ENCODE measurements at regions not wholly inside any gene's neighbourhood (a gene's known extent, or its start where the extent isn't known, plus 50 kb on each side); places are given as distances from the start of the nearest gene placed in this dataset.

DNA sequence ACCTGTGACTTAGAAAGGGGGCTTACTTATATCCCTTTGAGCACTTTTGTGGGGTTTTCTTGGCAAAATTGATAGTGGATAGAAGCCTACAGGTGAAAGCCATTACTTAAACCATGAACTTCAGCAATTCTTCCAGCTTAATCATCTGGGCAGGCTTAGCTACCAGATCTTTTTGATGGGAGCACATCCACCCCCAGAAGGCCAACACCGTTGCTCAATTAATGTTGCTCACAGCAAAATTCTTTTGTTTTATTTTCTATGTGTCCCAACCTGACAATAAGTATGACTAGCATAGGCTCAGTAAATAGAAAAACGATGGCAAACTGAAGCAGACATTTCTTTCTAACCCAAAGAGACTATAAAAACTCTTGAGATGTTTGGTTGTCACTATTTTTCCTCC is 269.4 kb upstream of the TCF4 start:
- TF ChIP-seq, protein P1, sequence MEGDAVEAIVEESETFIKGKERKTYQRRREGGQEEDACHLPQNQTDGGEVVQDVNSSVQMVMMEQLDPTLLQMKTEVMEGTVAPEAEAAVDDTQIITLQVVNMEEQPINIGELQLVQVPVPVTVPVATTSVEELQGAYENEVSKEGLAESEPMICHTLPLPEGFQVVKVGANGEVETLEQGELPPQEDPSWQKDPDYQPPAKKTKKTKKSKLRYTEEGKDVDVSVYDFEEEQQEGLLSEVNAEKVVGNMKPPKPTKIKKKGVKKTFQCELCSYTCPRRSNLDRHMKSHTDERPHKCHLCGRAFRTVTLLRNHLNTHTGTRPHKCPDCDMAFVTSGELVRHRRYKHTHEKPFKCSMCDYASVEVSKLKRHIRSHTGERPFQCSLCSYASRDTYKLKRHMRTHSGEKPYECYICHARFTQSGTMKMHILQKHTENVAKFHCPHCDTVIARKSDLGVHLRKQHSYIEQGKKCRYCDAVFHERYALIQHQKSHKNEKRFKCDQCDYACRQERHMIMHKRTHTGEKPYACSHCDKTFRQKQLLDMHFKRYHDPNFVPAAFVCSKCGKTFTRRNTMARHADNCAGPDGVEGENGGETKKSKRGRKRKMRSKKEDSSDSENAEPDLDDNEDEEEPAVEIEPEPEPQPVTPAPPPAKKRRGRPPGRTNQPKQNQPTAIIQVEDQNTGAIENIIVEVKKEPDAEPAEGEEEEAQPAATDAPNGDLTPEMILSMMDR (IDR thresholded peaks at IDR 0.05; ENCODE audit: insufficient read depth, low read depth, low read length), result no peak
- no peak for DNase-seq (ENCODE audit: low read depth)
- no peak overlapping the region for H3K4me3 ChIP-seq (ENCODE audit: low read depth, low read length)

DNA sequence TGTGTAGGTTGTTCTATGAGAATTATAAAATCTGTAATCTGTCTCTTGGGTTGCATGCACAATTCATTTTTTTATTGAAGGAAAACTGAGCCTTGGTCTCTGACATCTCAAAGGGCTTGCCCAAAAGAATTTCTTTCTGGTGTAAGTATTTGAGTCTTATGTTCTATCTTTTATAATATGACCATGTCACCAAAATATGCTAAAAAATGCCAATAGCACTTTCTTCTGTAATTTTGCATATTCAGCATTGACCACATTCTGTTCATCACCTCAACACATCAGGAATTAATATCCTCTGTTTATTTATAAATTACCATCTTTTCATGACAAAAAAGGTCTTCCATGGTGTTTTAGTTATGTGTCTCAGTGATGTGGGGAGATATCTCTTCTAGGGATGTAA is 268.7 kb upstream of the TCF4 start:
- H3K4me3 ChIP-seq (ENCODE audit: low read depth, low read length), result no peak overlapping the region
- TF ChIP-seq, protein P1 (IDR thresholded peaks at IDR 0.05; ENCODE audit: insufficient read depth, low read depth, low read length), result no peak
- no peak for DNase-seq (ENCODE audit: low read depth)

DNA sequence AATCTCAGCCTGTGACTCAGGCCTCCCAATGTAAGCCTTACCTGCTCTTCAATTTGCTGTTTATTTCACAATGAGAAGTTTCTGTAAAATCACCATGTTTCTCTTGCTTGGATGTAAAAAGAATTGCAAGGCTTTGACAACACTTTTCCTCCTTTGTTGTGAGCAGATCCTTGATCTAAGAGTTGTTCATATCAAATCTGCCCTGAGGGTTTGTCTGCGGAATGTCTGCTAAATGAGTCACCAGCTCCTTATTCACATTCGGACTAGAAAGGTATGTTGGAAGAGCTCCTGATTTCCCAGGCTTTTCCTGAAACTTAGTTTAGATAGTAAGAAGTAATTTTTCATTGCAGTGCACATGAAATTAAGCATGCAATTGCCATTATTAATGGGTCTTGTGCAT is 268.2 kb upstream of the TCF4 start:
- DNase-seq (ENCODE audit: low read depth), result peak; percentile 75
- TF ChIP-seq, protein P1 (IDR thresholded peaks at IDR 0.05; ENCODE audit: insufficient read depth, low read depth, low read length), result no peak
- H3K4me3 ChIP-seq (ENCODE audit: low read depth, low read length), result no peak overlapping the region

GRCh38 chr18:55853268-55853667 is 265.3 kb upstream of the TCF4 start:
- H3K4me3 ChIP-seq (ENCODE audit: low read depth, low read length), result no peak overlapping the region
- DNase-seq (ENCODE audit: low read depth), result no peak
- TF ChIP-seq, protein P1 (IDR thresholded peaks at IDR 0.05; ENCODE audit: insufficient read depth, low read depth, low read length), result no peak

DNA sequence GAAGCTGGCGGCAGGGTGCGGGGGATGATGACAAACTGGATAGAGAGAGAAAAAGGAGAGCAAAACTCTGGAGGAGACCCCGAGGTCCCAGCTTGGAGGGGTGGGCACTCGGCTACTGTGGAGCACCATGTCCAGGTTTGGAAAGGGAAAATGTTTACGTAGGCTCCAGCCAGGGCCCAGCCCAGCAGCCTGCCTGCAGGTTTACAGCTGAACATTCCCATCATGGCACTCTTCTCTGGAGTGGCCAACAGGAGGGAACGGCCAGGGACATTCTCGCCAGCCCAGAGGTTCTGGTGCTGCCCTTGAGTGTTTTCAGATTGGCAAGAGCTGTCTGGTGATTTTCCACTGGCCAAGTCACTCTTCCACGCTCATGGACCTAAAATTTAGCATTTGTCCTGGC is 262.9 kb upstream of the TCF4 start:
- no peak for DNase-seq (ENCODE audit: low read depth)
- no peak overlapping the region for H3K4me3 ChIP-seq (ENCODE audit: low read depth, low read length)
- TF ChIP-seq, protein P1 (IDR thresholded peaks at IDR 0.05; ENCODE audit: insufficient read depth, low read depth, low read length), result no peak

- no peak overlapping the region for H3K4me3 ChIP-seq (ENCODE audit: low read depth, low read length)
- TF ChIP-seq, protein P1 (IDR thresholded peaks at IDR 0.05; ENCODE audit: insufficient read depth, low read depth, low read length), result no peak
- no peak for DNase-seq (ENCODE audit: low read depth)
These were observed 261.4 kb upstream of the TCF4 start for GRCh38 chr18:55849391-55849790.

GRCh38 chr18:55847960-55848359 is 260.0 kb upstream of the TCF4 start:
- no peak overlapping the region for H3K4me3 ChIP-seq (ENCODE audit: low read depth, low read length)
- DNase-seq (ENCODE audit: low read depth), result no peak
- TF ChIP-seq, protein P1 (IDR thresholded peaks at IDR 0.05; ENCODE audit: insufficient read depth, low read depth, low read length), result no peak
